ENCODE measurements at regions not wholly inside any gene's neighbourhood (a gene's known extent, or its start where the extent isn't known, plus 50 kb on each side); places are given as distances from the start of the nearest gene placed in this dataset.

DNA sequence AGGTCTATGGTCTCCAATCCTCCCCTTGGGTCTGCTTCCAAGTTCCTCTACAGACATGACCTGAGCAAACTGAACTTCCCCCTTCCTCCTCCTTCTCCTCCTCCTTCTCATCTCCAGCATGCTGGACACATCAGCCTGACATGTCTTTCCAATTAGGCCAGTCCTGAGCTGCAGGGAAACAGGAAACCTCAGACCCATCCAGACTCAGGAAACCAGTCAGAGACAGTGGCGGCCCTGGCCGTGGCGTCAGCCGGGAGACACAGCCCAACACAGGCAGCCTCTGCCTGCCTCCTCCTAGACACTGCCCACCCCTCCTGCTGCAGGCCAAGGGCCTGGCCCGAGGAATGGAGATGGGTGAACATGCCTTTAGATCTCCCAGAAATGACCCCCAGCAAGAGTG, 468.8 kb downstream of the BCL11B start:
- Mint-ChIP-seq H3K27me3 (ENCODE audit: insufficient read depth) (no peaks in the 10 kb centered on the region; the same call in 1 of the 2 replicates), H3K9me3 (peaks cover 52% of the 10 kb centered on the region), H3K4me1 (ENCODE audit: low read depth) (no peaks in the 10 kb centered on the region), H3K27ac (no peak overlapping the region), H3K4me3 (no peak overlapping the region), H3K36me3 (ENCODE audit: low read depth) (no peaks in the 10 kb centered on the region; the same call in 1 of the 2 replicates)
- DNase-seq: no peak
- TF ChIP-seq, protein P1, sequence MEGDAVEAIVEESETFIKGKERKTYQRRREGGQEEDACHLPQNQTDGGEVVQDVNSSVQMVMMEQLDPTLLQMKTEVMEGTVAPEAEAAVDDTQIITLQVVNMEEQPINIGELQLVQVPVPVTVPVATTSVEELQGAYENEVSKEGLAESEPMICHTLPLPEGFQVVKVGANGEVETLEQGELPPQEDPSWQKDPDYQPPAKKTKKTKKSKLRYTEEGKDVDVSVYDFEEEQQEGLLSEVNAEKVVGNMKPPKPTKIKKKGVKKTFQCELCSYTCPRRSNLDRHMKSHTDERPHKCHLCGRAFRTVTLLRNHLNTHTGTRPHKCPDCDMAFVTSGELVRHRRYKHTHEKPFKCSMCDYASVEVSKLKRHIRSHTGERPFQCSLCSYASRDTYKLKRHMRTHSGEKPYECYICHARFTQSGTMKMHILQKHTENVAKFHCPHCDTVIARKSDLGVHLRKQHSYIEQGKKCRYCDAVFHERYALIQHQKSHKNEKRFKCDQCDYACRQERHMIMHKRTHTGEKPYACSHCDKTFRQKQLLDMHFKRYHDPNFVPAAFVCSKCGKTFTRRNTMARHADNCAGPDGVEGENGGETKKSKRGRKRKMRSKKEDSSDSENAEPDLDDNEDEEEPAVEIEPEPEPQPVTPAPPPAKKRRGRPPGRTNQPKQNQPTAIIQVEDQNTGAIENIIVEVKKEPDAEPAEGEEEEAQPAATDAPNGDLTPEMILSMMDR (IDR thresholded peaks at IDR 0.05): no peak

DNA sequence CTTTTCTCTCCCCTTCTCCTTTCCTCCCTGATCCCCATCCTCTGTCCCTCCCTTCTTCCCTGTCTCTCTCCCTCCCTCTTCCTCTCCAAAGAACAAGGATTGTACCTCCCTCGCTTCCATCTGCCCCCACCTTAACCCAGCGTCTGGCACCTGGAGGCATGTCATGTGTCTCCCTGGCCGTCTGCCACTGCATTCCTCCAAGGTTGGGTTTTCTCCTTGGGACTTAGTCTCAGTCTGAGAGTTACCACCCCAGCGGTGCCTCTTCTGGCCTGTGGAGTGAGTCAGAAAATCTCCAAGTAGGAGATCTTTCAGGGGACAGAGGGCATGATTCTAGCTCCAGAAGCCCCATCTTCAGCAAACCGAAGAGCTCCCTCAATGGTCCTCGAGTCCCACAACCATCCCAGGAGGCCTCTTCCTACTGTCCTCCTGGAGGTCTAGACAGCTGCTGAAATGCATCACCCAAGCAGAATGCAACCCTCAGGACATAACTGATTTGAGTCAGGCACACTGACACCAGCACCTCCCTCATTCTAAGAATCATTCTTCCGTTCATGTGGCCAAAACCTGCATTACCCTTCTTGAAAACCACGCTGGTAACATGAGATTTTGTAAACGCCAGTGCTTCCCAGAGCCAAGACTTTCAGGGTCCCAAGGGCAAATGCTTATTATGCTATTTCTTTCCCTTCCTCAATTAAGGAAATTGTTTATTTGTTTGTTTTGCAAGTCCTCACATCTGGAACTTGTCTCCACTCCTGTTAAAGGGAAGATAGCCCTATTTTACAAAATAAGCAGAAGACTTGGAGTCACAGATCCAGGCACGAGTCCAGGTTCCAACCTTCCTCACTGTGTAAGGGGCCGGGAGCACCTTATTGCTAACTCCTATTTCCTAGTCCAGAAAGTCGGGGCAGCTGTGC, 463.2 kb downstream of the BCL11B start:
- TF ChIP-seq, protein P1 (IDR thresholded peaks at IDR 0.05): no peak
- Mint-ChIP-seq H3K27ac (no peak overlapping the region), H3K27me3 (ENCODE audit: insufficient read depth) (no peaks in the 10 kb centered on the region), H3K9me3 (peaks cover 51% of the 10 kb centered on the region), H3K4me1 (ENCODE audit: low read depth) (no peaks in the 10 kb centered on the region), H3K36me3 (ENCODE audit: low read depth) (peaks cover 6% of the 10 kb centered on the region), H3K4me3 (no peak overlapping the region)
- no peak for DNase-seq

DNA sequence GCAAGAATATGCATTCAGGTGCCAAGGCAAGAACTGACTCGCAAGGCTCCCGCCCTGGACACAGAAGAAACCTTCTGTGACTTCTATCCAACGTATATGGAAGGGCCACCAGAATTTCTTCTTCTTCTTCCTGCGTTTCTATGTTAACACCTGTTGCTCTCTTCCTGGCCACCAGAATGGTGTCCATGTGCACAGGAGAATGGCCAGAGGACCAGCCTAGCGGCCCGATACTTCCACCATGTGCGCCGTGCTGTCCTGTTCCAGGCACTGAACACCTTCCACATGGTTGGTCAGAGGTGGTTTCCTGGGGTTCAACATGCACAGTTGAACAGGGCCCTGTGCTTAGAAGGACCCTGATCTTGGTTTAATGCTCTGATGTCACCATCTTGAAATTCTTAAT, 455.8 kb downstream of the BCL11B start:
- no peak for DNase-seq
- H3K27ac Mint-ChIP-seq: no peak overlapping the region
- peaks cover 6% of the 10 kb centered on the region; the same call in 1 of the 2 replicates for H3K36me3 Mint-ChIP-seq (ENCODE audit: low read depth)
- no peaks in the 10 kb centered on the region for H3K4me1 Mint-ChIP-seq (ENCODE audit: low read depth)
- H3K27me3 Mint-ChIP-seq (ENCODE audit: insufficient read depth): no peaks in the 10 kb centered on the region; the same call in none of the 2 replicates
- TF ChIP-seq, protein P1 (IDR thresholded peaks at IDR 0.05): no peak
- H3K9me3 Mint-ChIP-seq: peaks cover 51% of the 10 kb centered on the region
- no peak overlapping the region for H3K4me3 Mint-ChIP-seq

DNA sequence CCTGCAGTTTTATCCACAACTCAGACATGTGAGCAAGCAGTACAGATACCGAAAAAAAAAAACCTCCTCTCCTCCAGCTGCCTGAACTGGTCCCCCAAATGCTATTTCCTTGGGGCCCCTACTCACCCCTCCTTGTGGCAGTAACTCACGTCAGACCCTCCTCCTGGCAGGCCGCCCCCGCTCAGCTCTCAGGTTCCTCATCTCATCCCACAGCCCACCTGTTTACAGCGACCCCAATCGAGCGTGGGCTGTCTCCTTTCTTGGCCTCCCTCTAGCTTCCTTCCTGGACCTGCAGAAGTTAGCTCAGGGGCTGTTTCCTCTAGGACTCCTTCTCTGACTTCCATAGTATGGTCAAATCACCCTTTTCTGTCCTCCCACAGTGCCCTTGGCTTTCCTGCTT, 455.3 kb downstream of the BCL11B start:
- no peak for DNase-seq

DNA sequence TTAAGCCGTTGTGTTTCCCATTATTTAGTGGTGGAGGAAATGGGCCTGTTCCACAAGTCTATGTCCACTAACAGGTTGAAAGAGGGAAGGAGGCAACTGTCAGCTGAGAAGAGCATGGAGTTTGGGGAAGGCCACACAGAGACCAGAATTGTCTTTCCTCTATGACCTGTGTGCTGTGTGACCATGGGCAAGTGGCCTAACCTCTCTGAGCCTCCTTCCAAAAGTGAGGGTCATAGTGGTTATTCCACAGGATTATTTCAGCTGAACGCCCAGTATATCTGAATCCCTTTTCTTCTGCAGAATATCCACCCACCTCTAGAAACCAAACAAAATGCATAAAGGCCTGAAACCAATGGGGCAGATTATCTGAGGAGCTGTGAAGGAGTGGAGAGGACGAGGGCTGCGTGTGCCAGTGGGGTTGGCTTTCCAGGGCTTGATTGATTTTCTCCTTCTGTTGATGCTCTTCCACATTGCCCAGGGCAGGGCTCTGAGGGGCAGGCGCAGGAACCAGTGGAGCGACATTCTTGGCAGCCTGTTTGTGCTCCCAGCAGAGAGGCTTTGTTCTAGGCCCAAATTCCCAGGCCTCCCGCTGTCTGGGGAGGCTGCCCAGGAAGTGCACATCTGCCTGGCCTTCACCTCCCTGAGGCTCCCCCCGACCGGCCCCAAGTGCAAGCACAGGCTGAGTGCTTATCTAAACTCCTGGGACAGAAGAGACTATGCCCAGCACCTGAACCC, 452.7 kb downstream of the BCL11B start:
- H3K36me3 Mint-ChIP-seq (ENCODE audit: low read depth): no peaks in the 10 kb centered on the region
- no peaks in the 10 kb centered on the region for H3K4me1 Mint-ChIP-seq (ENCODE audit: low read depth)
- no peaks in the 10 kb centered on the region; the same call in none of the 2 replicates for H3K27me3 Mint-ChIP-seq (ENCODE audit: insufficient read depth)
- no peak overlapping the region for H3K27ac Mint-ChIP-seq
- TF ChIP-seq, protein P1 (IDR thresholded peaks at IDR 0.05): no peak
- peaks cover 50% of the 10 kb centered on the region for H3K9me3 Mint-ChIP-seq
- no peak for DNase-seq
- no peak overlapping the region for H3K4me3 Mint-ChIP-seq

More for the DNA sequence above, 455.3 kb downstream of the BCL11B start:
- peaks cover 55% of the 10 kb centered on the region for H3K9me3 Mint-ChIP-seq
- no peak overlapping the region for H3K27ac Mint-ChIP-seq
- TF ChIP-seq, protein P1 (IDR thresholded peaks at IDR 0.05): no peak
- H3K36me3 Mint-ChIP-seq (ENCODE audit: low read depth): peaks cover 6% of the 10 kb centered on the region; the same call in 1 of the 2 replicates
- H3K4me3 Mint-ChIP-seq: no peak overlapping the region
- H3K27me3 Mint-ChIP-seq (ENCODE audit: insufficient read depth): no peaks in the 10 kb centered on the region; the same call in none of the 2 replicates
- no peaks in the 10 kb centered on the region for H3K4me1 Mint-ChIP-seq (ENCODE audit: low read depth)
